Kidney epithelial cell (primary cell): ENCODE measurements at regions not wholly inside any gene's neighbourhood (a gene's known extent, or its start where the extent isn't known, plus 50 kb on each side); places are given as distances from the start of the nearest gene placed in this dataset.
"Not testable (repeated sequence)": the region's sequence is repeated elsewhere in the genome, so short reads cannot be mapped to it uniquely, and the experiment has no call there.

ENCODE experiments used
- DNase-seq: peaks from one replicate; pipeline ENCODE4 v3.0.0-alpha.2; 2010; ENCODE audit warnings: low read depth
- H3K27me3 ChIP-seq: 2 replicates; pipeline ENCODE4 v1.6.0; 2011; ENCODE audit warnings: low read length; ENCODE audit not compliant: control insufficient read depth, insufficient read depth
- H3K36me3 ChIP-seq: 2 replicates; pipeline ENCODE4 v1.5.1; 2011; ENCODE audit warnings: low read length; ENCODE audit not compliant: control insufficient read depth, insufficient read depth
- H3K4me3 ChIP-seq: 2 replicates; pipeline ENCODE4 v1.5.1; 2011; ENCODE audit warnings: low read depth, mild to moderate bottlenecking, control low read depth, low read length
- CTCF ChIP-seq: IDR thresholded peaks from 2 replicates; pipeline ENCODE4 v1.5.1; 2011; ENCODE audit warnings: mild to moderate bottlenecking, moderate library complexity, low read length, control low read depth, inconsistent platforms; ENCODE audit not compliant: insufficient read depth, poor library complexity, severe bottlenecking

DNA sequence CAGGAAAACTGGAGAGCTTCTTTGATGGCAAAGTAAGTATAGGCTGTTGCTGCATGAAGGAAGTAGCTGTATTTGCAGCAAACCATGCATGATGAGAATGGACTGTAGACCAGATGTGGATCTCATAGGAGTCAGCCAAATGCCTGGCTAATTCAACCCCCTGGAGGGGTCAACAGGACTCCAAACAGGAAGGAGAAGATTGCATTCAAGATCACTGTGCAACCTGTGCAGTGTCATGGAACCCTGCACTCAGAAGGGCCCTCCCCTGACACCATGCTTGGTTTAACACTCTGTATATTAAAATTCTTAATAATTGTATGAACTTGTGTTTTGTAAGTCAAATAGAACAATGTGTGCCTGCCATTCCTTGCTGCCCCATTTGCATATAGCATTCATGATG lies 225.1 kb upstream of the FSCB start:
- H3K4me3 ChIP-seq: no peak overlapping the region
- no peak for TF ChIP-seq CTCF
- DNase-seq: no peak
- H3K36me3 ChIP-seq: no peaks in the 10 kb centered on the region
- no peaks in the 10 kb centered on the region for H3K27me3 ChIP-seq

- Histone ChIP-seq H3K36me3 (no peaks in the 10 kb centered on the region), H3K4me3 (no peak overlapping the region), H3K27me3 (no peaks in the 10 kb centered on the region)
- no peak for TF ChIP-seq CTCF
- DNase-seq: no peak
Observed at GRCh38 chr14:44730860-44731259, 223.8 kb upstream of the FSCB start.

DNA sequence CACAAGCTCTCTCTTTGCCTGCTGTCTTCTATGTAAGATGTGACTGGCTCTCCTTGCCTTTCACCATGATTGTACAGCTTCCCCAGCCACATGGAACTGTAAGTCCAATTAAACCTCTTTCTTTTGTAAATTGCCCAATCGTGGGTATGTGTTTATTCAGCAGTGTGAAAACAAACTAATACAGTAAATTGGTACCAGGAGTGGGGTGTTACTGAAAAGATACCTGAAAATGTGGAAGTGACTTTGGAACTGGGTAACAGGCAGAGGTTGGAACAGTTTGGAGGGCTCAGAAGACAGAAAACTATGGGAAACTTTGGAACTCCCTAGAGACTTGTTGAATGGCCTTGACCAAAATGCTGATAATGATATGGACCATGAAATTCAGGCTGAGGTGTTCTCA lies 214.3 kb upstream of the FSCB start:
- H3K27me3 ChIP-seq, H3K36me3 ChIP-seq, DNase-seq, H3K4me3 ChIP-seq: not testable (repeated sequence)

DNA sequence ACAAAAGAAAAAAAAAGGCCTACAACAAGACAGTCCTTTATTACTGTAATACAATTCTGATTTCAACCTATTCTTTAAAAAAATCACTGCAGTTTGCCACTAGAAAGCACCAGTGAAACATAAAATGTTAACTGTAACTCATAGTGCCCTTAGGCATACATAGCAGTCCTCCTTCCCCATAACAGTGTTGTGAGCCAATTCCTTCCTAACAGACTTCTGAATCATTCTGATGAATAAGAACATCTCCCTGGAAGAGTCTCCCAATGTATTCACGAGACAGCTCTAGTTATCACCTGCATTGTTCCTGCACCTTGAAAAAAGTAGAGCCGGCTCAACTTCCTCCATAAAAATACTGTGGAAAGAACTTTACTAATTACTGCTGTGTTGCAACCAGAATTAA lies 213.6 kb upstream of the FSCB start:
- no peak for DNase-seq
- TF ChIP-seq CTCF: no peak
- H3K4me3 ChIP-seq: no peak overlapping the region

GRCh38 chr14:44712024-44712815 lies 205.1 kb upstream of the FSCB start:
- no peak for DNase-seq
- Histone ChIP-seq H3K4me3 (no peak overlapping the region), H3K27me3 (no peaks in the 10 kb centered on the region), H3K36me3 (no peaks in the 10 kb centered on the region)
- no peak for TF ChIP-seq CTCF

More for the DNA sequence above, 213.6 kb upstream of the FSCB start:
- Histone ChIP-seq H3K27me3 (no peaks in the 10 kb centered on the region), H3K36me3 (no peaks in the 10 kb centered on the region)

GRCh38 chr14:44701563-44702263 lies 194.6 kb upstream of the FSCB start:
- Histone ChIP-seq H3K36me3 (no peaks in the 10 kb centered on the region), H3K4me3 (no peak overlapping the region), H3K27me3 (no peaks in the 10 kb centered on the region)
- TF ChIP-seq CTCF: no peak
- DNase-seq: no peak
